PC-3 (cell line): ENCODE measurements at regions not wholly inside any gene's neighbourhood (a gene's known extent, or its start where the extent isn't known, plus 50 kb on each side); places are given as distances from the start of the nearest gene placed in this dataset.

ENCODE experiments used
- EZH2 ChIP-seq: fragments of 300-600 bp; sonication (generic); IDR thresholded peaks from one replicate; pipeline ENCODE4 v1.6.1; 2017; ENCODE audit warnings: antibody characterized with exemption, mild to moderate bottlenecking, low read length; ENCODE audit not compliant: unreplicated experiment
- EZH2phosphoT487 ChIP-seq: fragments of 300-600 bp; sonication (generic); IDR thresholded peaks from 2 replicates; pipeline ENCODE4 v1.6.1; 2018; ENCODE audit warnings: mild to moderate bottlenecking, antibody characterized with exemption, low read length, borderline replicate concordance

DNA sequence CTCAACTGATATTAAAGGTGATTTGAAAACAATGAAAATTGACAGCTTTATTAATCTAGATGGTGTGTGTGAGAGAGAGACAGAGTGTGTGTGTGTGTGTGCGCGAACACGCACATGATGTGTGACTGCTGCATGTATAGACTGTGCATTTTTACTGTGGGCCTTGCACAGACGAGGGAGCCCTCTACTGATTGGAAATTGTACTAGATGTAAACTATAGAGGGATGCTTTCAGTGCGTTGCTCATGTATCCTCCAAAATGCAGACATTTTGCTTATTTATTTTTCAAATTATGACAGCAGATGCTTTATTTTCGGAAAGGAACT lies 168.4 kb upstream of the GK2 start:
- no peak for TF ChIP-seq EZH2phosphoT487
- no peak for TF ChIP-seq EZH2
